Omental fat pad (tissue), 3 donors: ENCODE measurements at regions not wholly inside any gene's neighbourhood (a gene's known extent, or its start where the extent isn't known, plus 50 kb on each side); places are given as distances from the start of the nearest gene placed in this dataset.

Source experiments
- ATAC-seq: fragments of 150-250 bp; one replicate; pipeline ENCODE4 v1.9.1; 2016; ENCODE audit warnings: mild to moderate bottlenecking, moderate library complexity; ENCODE audit not compliant: low FRiP score
- DNase-seq: peaks from one replicate; pipeline ENCODE4 v3.0.0-alpha.2; 2019; ENCODE audit warnings: low spot score
- TF ChIP-seq, protein P1 (sequence below), 3 donors: fragments of 450-650 bp; IDR thresholded peaks; one replicate each; pipeline ENCODE4 v1.5.1; 2016 to 2017; ENCODE audit warnings: antibody characterized with exemption in 3 of 3, mild to moderate bottlenecking in 3 of 3, moderate library complexity in 2 of 3

- TF ChIP-seq, protein P1, sequence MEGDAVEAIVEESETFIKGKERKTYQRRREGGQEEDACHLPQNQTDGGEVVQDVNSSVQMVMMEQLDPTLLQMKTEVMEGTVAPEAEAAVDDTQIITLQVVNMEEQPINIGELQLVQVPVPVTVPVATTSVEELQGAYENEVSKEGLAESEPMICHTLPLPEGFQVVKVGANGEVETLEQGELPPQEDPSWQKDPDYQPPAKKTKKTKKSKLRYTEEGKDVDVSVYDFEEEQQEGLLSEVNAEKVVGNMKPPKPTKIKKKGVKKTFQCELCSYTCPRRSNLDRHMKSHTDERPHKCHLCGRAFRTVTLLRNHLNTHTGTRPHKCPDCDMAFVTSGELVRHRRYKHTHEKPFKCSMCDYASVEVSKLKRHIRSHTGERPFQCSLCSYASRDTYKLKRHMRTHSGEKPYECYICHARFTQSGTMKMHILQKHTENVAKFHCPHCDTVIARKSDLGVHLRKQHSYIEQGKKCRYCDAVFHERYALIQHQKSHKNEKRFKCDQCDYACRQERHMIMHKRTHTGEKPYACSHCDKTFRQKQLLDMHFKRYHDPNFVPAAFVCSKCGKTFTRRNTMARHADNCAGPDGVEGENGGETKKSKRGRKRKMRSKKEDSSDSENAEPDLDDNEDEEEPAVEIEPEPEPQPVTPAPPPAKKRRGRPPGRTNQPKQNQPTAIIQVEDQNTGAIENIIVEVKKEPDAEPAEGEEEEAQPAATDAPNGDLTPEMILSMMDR (IDR thresholded peaks at IDR 0.05): no peak
- DNase-seq: no peak
- ATAC-seq: no peak
These were observed 78.0 kb upstream of the EGR2 start for GRCh38 chr10:62894156-62894555.

- TF ChIP-seq, protein P1 (IDR thresholded peaks at IDR 0.05): no peak
- ATAC-seq (no peak), DNase-seq (no peak)
These were observed 76.9 kb upstream of the EGR2 start for GRCh38 chr10:62893036-62893435.

DNA sequence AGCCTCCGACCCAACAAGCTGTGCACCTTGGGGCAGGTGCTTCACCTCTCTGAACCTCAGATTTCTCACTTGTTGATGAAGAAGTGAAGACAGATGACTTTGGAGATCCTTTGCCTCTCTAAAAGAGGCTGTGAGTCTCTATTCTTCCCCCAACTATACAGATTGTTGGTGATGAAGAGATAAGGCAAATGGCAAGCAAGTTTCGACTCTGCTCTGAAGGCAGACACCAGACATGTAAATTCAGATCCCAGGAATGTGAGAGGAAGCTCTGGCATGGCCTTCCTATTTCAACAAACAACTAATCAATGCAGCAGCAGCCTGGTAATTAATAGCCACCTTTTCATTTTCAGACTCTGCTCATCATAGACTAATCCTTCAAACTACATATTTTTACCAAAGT, 74.2 kb upstream of the EGR2 start:
- ATAC-seq (no peak), DNase-seq (no peak)
- TF ChIP-seq, protein P1 (IDR thresholded peaks at IDR 0.05): no peak

DNA sequence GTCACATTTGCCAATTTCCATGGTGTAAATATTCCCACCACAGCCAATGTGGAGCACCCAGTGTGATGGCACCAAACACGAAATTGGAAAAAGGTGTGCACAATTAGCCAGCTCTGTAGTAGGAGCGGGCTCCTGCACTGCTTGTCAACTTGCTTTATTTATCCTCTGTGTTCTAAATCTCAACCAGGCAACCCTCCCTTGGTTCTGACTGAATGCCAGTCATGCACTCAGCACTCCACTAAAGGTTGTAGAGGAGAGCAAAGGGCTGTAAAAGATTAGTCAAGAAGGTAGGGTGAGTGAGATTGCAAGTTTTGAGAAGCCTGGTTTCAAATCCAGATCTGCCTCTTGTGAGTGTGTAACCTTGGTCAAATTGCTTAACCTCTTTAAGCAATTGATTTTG, 71.5 kb upstream of the EGR2 start:
- no peak for DNase-seq
- ATAC-seq: no peak
- TF ChIP-seq, protein P1 (IDR thresholded peaks at IDR 0.05): no peak

DNA sequence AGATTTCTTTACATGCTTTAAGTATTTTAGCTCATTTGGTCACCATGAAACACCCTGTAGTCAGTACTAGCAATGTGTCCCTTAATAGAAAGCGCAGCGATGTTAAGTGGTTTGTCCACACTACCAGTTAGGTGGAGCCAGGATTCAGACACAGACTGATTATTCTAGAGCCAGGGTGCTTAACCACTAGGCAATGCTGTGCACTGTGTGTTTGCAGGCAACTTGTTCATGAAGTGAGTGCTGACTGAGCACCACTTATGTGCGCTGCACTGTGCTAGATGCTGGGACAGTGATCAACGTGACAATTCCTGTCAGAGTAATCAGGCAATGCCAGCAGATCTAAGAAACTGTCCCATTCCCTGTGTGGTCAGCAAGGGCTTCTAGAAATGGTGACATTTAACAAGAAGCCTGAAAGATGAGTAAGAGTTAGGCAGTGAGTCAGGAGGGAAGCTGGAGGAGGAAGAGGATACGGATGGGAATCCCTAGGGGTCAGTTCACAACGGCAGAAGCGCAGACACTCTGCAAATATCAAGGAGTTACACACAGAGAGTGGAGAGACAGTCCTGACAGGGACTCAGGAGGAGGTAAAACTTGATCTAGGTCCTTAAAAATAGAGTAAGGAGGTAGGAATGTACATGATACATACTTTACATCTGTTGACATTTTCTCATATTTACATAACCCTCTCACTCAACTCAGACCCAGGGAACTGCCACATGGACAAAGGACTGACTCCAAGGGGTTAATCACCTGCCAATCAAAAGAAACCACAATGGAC, 69.7 kb upstream of the EGR2 start:
- no peak for ATAC-seq

DNA sequence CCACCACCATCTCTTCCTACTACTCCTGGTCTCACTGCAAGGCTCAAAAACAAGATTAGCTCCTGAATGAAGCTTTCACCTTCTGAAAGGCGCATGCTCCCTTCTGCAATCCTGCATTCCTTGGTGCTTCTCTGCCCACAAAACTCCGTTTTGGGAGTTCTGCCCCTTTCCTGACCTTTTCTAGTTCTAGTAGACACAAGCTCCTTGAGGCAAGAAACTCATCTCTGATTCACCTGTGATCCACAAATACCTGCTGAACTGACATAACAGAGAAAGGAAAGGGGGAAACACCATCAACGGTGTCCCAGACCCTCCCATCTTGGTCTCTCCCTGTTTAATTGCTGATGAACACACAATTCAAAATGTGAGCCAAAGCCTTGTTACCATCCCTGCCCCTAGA, 64.0 kb upstream of the EGR2 start:
- ATAC-seq (no peak), DNase-seq (no peak)
- TF ChIP-seq, protein P1 (IDR thresholded peaks at IDR 0.05): no peak

More for the DNA sequence above, 69.7 kb upstream of the EGR2 start:
- no peak for DNase-seq
- TF ChIP-seq, protein P1 (IDR thresholded peaks at IDR 0.05): no peak

- TF ChIP-seq, protein P1 (IDR thresholded peaks at IDR 0.05): no peak
- DNase-seq (no peak), ATAC-seq (no peak)
These were observed 57.7 kb upstream of the EGR2 start for GRCh38 chr10:62873866-62874265.
